ENCODE measurements at regions not wholly inside any gene's neighbourhood (a gene's known extent, or its start where the extent isn't known, plus 50 kb on each side); places are given as distances from the start of the nearest gene placed in this dataset.
"Not testable (repeated sequence)": the region's sequence is repeated elsewhere in the genome, so short reads cannot be mapped to it uniquely, and the experiment has no call there.

GRCh38 chr14:43356979-43357545 is 1150.0 kb downstream of the FSCB start:
- Mint-ChIP-seq H3K4me1 (no peaks in the 10 kb centered on the region), H3K27ac (no peak overlapping the region), H3K4me3 (no peak overlapping the region), H3K9me3 (no peaks in the 10 kb centered on the region), H3K27me3 (no peaks in the 10 kb centered on the region), H3K36me3 (ENCODE audit: low read depth) (no peaks in the 10 kb centered on the region)
- DNase-seq (no peak), ATAC-seq (ENCODE audit: low read depth) (no peak)
- no peak for TF ChIP-seq CTCF (IDR thresholded peaks at IDR 0.05)
- POLR2A ChIA-PET = no interaction called here
- intact Hi-C loops (cut with micrococcal nuclease) = no loop called here
- CTCF ChIA-PET = no interaction called here

- POLR2A ChIA-PET = no interaction called here
- Mint-ChIP-seq H3K4me1 (no peaks in the 10 kb centered on the region), H3K27me3 (no peaks in the 10 kb centered on the region)
Measured at GRCh38 chr14:43356382-43356781, 1150.7 kb downstream of the FSCB start.

GRCh38 chr14:43341921-43342320 is 1165.2 kb downstream of the FSCB start:
- Mint-ChIP-seq H3K9me3 (peaks cover 5% of the 10 kb centered on the region), H3K27ac (no peak overlapping the region), H3K27me3 (no peaks in the 10 kb centered on the region), H3K4me1 (no peaks in the 10 kb centered on the region), H3K4me3 (no peak overlapping the region), H3K36me3 (ENCODE audit: low read depth) (no peaks in the 10 kb centered on the region)
- ChIA-PET CTCF (no interaction called here), POLR2A (no interaction called here)
- no peak for TF ChIP-seq CTCF (IDR thresholded peaks at IDR 0.05)
- ATAC-seq (ENCODE audit: low read depth) (no peak), DNase-seq (no peak)
- intact Hi-C loops (cut with micrococcal nuclease) = no loop called here

More at GRCh38 chr14:43356382-43356781, 1150.7 kb downstream of the FSCB start:
- no peak for TF ChIP-seq CTCF (IDR thresholded peaks at IDR 0.05)
- ATAC-seq (ENCODE audit: low read depth) (no peak), DNase-seq (no peak)
- CTCF ChIA-PET = no interaction called here
- intact Hi-C loops (cut with micrococcal nuclease) = no loop called here
- no peaks in the 10 kb centered on the region for H3K36me3 Mint-ChIP-seq (ENCODE audit: low read depth)
- H3K4me3 Mint-ChIP-seq = no peak overlapping the region
- H3K27ac Mint-ChIP-seq = no peak overlapping the region
- H3K9me3 Mint-ChIP-seq = no peaks in the 10 kb centered on the region

GRCh38 chr14:43338713-43339112 is 1168.4 kb downstream of the FSCB start:
- ATAC-seq (ENCODE audit: low read depth) (no peak), DNase-seq (no peak)
- POLR2A ChIA-PET = no interaction called here
- no peak overlapping the region for H3K4me3 Mint-ChIP-seq
- no peaks in the 10 kb centered on the region for H3K27me3 Mint-ChIP-seq
- H3K9me3 Mint-ChIP-seq = no peaks in the 10 kb centered on the region
- H3K4me1 Mint-ChIP-seq = no peaks in the 10 kb centered on the region
- H3K27ac Mint-ChIP-seq = no peak overlapping the region
- intact Hi-C loops (cut with micrococcal nuclease) = no loop called here
- no peak for TF ChIP-seq CTCF (IDR thresholded peaks at IDR 0.05)
- CTCF ChIA-PET = no interaction called here
- H3K36me3 Mint-ChIP-seq (ENCODE audit: low read depth) = no peaks in the 10 kb centered on the region

GRCh38 chr14:43336351-43336750 is 1170.7 kb downstream of the FSCB start:
- Mint-ChIP-seq H3K27me3 (no peaks in the 10 kb centered on the region), H3K27ac (no peak overlapping the region), H3K9me3 (no peaks in the 10 kb centered on the region), H3K4me3 (no peak overlapping the region), H3K36me3 (ENCODE audit: low read depth) (no peaks in the 10 kb centered on the region), H3K4me1 (no peaks in the 10 kb centered on the region)
- TF ChIP-seq CTCF (IDR thresholded peaks at IDR 0.05) = no peak
- POLR2A ChIA-PET = no interaction called here
- ATAC-seq (ENCODE audit: low read depth) (no peak), DNase-seq (no peak)
- CTCF ChIA-PET = no interaction called here
- intact Hi-C loops (cut with micrococcal nuclease) = no loop called here

- H3K9me3 Mint-ChIP-seq; H3K27me3 Mint-ChIP-seq; H3K4me3 Mint-ChIP-seq; DNase-seq; POLR2A ChIA-PET; CTCF ChIA-PET; H3K27ac Mint-ChIP-seq; intact Hi-C loops (cut with micrococcal nuclease); H3K4me1 Mint-ChIP-seq; ATAC-seq (ENCODE audit: low read depth); H3K36me3 Mint-ChIP-seq (ENCODE audit: low read depth): not testable (repeated sequence)
Measured at GRCh38 chr14:43326501-43327407, 1180.3 kb downstream of the FSCB start.
